Middle frontal gyrus (tissue), 1 donor: ENCODE measurements at regions not wholly inside any gene's neighbourhood (a gene's known extent, or its start where the extent isn't known, plus 50 kb on each side); places are given as distances from the start of the nearest gene placed in this dataset.
"Not testable (repeated sequence)": the region's sequence is repeated elsewhere in the genome, so short reads cannot be mapped to it uniquely, and the experiment has no call there.

Experiments
- DNase-seq: peaks from one replicate; pipeline ENCODE4 v3.0.0-alpha.2; 2015; ENCODE audit warnings: low spot score; ENCODE audit errors: extremely low spot score

DNA sequence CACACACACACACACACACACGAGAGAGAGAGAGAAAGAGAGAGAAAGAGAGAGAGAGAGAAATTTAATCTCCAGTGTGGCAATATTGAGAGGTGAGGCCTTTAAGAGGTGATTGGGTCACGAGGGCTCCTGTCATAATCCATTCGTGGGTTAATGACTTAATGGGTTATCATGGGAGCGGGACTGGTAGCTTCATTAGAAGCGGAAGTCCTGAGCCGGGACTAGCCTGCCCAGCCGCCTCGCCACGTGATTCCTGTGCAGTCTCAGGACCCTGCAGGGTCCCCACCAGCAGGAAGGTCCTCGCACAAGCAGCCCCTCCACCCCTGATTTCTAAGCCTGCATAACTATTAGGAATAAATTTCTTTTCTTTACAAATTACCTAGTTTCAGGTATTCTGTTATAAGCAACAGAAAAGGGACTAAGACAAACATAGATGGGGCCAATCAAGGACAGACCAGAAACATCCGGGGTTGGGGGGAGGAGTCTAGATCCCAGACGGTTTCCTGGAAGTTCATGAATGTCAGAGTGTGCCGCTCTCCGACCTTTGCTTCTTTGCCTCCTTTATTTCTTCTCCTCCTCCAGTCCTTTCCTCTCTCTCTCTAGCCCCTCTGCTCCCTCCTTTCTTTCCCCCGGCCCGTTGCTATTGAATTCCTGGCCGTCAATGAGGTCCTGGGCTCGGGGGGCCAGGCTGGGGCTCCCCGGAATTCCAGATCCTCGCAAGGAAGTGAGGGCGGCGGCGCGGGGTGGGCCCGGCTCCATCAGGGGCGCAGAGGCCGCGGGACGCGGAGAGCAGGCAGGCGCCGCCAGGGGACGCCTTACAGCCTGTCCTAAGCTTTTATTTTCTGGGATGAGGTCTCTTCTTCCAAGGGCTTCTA, 146.8 kb downstream of the CYP26A1 start:
- no peak for DNase-seq

- DNase-seq = no peak
These were observed 147.4 kb downstream of the CYP26A1 start for GRCh38 chr10:93221171-93221496.

DNA sequence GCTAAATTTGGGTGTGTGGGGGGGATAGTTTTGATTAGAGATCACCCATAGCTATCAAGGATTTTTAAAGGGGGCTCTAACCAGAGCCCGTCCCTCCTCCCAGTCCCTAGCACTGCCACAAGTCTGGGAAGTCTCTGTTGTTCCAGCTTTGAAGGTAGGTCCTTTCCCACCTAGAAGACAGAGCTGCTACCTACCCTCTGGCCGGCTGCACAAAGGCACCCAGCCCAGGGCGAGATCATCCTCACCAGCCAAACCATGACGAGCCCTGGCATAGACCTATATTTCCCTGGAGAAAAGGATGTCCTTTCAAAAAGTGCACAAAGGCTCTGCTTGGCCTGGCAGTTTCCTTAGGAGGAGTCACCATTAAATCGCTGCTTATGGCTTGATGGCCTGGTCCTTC, 147.8 kb downstream of the CYP26A1 start:
- DNase-seq = no peak

GRCh38 chr10:93222211-93222754, 148.6 kb downstream of the CYP26A1 start:
- no peak for DNase-seq

DNA sequence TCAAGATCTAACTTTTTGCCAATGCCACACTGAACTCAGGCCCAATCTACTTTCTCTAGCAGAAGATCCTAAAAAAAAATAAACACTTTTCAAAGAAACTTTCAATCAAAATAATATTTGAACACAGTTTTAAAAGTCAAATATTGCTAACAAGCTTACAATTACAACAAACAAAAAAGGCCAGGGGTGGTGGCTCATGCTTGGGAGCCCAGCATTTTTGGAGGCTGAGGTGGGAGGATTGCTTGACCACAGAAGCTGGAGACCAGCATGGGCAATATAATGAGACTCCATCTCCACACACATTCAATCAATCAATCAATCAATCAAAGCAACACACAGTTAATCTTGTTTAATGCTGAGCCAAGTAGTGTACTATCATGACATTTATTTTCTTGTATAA, 149.2 kb downstream of the CYP26A1 start:
- no peak for DNase-seq

DNA sequence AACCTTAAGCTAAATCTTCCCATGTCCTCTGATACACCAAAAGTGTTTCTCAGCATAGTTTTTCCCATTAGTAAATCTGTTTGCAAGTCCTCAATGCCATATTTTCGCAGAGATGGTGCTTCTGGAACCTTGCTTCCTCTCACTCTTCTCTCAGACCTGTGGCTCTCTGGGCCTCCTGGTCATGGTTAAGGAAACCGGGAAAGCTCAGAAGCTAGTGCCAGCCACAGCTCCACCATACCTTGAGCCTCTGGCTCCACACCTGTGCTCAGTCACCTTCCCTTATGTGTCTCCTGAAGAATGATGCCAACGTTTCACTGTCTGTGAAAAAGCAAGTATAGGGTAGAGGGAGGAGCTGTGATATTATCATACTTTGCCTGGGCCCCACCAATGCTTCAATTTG, 149.6 kb downstream of the CYP26A1 start:
- DNase-seq = no peak

DNA sequence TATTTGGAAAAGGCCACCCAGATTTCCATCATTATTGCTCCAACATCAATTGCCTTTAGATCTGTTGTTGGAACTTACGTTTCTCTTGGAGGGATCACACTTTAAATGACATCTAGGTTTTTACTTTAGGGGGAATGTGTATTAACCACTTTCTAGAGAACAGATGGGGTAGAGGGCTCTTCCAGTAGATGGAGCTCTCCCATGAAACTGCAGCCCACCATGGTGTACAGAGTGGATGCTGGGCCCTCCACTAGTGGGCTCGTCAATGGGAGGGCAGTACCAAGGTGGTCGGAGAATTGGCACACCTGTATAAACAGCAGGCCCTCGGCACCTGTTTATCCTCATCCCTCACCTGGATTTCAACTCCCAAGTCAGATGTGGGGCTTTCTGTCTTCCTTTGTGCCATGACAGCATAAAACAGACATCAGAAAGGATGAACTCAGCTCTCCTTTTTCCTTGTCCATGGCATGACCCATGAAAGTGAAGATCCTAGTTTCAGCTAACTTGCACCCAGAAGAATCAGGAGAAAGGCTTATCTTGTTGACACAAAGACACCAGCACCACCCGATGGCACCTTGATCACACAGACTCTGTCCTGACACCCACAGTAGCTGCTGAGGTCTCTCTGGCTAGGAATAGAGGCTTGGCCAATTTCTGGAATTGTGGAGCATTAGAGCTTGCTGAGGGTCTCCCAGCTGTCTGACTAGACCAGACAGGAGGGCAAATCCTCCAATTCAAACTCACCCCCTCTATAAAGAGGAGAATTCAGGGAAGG, 150.5 kb downstream of the CYP26A1 start:
- no peak for DNase-seq

DNA sequence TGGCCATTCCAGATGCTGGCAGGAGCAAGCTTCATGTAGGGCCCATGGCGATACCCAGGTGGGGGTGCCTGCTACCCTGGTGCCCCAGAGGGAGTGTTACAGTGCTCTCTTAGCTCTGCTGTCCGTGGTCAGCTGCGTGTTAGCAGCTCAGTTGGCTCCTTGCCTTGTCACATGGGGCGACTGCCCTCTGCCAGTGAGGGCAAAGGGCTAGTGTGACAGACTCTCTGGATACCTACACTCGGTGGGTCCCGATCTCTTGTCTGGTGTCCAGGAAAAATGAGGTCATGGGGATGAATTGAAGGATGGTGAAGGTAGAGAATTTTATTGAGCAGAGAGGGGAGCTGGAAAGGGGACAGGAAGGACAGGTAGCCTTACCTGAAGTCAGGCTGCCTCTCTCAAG, 152.2 kb downstream of the CYP26A1 start:
- no peak for DNase-seq

DNA sequence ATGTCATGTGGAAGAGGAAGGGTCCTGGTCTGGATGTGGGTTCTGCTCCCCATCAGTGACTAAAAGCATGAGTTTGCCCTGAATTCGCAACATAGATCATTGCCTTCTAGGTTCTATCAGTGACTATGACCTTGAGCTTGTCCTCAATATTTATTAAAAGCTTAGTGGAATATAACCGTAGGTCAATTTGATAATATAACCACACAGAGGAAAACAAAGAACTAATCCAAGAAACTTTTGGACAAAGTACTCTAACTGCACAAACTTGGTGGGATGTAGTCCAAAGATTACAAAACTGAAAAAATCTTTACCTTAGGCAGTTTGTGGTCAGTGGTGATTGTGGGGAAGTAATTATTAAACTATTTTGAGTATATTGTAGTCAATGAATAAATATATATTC, 152.9 kb downstream of the CYP26A1 start:
- DNase-seq = no peak

GRCh38 chr10:93230596-93230995, 156.9 kb downstream of the CYP26A1 start:
- not testable (repeated sequence) for DNase-seq

- not testable (repeated sequence) for DNase-seq
These were observed 158.5 kb downstream of the CYP26A1 start for GRCh38 chr10:93232159-93232558.

DNA sequence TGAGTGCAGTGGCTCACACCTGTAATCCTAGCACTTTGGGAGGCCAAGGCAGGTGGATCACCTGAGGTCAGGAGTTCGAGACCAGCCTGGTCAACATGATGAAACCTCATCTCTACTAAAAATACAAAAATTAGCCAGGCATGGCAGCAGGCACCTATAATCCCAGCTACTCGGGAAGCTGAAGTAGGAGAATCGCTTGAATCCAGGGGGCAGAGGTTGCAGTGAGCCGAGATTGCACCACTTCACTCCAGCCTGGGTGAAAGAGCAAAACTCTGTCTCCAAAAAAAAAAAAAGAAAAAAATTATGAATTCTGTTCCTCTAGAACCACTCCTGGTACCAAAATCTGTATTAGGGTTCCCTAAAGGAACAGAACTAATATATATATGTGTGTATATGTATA, 161.2 kb downstream of the CYP26A1 start:
- DNase-seq = not testable (repeated sequence)

DNA sequence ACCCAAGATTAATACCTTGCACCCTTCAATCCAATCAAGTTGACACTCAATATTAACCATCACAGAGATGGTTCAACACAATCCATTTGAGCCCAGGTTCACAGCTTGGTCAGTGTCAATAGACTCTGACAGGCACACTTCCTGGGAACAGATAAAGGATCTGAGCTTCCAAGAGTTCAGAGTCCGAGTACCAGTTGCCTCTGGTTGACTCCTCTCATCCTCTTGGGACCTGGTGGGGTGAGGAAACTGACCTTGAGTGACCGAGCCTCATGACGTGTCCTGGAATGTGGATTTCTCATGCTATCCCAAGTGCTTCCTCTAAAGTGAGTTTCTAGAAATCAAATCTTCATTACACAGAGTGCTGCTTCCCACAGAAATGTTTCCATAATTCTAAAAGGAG, 162.0 kb downstream of the CYP26A1 start:
- no peak for DNase-seq

GRCh38 chr10:93236393-93237040, 162.8 kb downstream of the CYP26A1 start:
- no peak for DNase-seq

DNA sequence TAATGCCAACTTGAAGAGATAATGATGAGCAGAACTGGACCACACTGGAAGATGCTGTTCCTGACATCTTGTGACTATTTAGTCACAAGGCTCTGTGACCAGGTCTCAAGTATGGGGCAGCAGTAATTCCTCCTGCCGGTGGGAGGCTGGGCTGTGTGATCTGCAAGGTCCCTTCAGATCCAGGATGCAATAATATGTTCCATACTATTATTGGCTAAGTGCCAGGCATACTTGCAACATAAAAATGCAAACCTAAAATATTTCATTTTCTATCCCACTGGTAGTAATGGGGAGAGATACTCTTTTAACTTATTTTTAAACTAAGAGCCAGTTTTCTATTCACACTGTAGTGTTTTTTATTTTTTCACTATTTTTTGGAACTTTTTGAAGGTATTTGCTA, 171.5 kb downstream of the CYP26A1 start:
- DNase-seq = no peak

- DNase-seq = no peak
These were observed 172.1 kb downstream of the CYP26A1 start for GRCh38 chr10:93245779-93246178.

DNA sequence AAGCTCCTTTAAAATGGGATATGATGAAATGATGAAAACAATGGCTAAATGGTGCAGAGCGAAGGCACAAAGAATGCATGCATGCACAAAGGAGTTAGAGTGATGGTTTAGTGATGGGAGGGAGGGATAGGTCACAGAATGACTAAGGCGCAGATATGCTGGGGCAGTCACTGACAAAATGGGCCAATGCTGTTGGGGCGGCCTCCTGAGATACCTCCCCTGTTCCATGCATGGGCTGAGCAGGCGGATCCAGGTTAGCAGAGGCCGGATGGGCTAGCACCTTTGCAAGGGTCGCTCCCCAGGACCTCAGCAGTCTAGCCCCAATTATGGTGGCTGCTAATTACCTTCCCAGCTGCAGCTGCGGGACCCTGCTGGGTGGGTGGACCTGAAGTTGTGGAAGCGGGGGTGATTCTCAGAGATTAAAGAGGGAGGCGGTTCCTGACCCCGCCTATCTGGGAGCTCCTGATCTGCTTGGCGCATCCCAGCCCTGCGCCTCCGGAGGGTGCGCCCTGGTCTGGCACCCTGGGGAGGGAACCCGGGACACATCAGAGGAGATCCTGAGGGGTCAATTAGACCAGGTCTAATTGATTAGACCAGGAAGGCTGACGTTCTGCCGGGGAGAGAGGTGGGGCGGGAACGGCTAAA, 175.0 kb downstream of the CYP26A1 start:
- DNase-seq = no peak

GRCh38 chr10:93250010-93250409, 176.3 kb downstream of the CYP26A1 start:
- DNase-seq = no peak

DNA sequence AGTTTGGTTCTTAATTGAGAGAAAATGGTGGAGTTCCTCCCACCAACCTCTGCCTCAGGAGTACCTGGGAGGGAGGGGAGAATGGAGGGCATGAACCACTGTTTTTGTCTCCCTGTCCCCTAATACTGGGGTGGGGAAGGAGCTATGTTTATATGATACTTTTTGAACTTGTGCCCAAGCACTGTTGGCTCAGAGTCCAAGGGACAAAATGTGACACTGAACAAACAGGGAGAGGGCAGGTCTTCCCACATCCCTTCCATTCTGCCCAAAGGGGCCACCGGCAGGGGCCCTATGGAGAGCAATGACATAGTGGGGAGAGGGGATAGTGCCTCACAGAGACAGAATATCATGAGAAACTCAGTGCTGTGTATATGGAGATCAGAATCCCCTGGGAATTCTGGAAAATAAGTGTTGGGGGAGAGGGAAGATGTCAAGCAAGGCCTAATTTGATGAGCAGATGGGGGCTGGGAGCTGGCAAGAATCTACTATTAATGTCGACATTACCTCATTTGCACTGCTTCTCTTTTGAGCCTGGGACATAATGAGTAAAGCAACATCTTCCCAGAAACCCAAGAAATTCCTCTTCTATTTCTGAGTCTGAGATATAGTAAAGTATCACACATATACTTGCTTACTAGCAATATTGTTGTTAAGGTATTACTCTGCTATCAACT, 180.6 kb downstream of the CYP26A1 start:
- no peak for DNase-seq

DNA sequence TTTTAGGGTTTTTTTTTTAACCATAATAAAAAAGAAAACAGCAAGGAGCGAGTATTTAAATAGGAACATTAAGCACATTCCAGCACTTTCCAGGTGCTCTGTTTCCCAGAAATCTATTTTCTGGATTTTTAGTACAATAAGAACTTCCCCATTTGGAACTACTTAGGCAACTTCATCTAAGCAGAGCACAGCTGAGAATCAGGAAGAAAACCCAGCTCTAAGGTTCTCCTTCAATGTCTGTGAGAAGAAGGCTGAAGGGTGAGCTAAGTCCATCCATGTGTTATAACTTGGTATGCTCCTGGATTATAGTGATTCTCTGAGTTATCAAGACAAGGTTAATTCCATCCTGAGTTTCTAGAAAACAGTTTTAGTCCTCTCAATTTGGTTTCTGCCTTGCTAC, 181.9 kb downstream of the CYP26A1 start:
- DNase-seq = no peak
